GM12891 (cell line): ENCODE measurements at regions not wholly inside any gene's neighbourhood (a gene's known extent, or its start where the extent isn't known, plus 50 kb on each side); places are given as distances from the start of the nearest gene placed in this dataset.

Experiments
- POLR2A ChIP-seq: IDR thresholded peaks from 2 replicates; pipeline ENCODE4 v1.6.1; 2011; ENCODE audit warnings: low read depth, low read length, control low read depth
- POLR2AphosphoS5 ChIP-seq: IDR thresholded peaks from 2 replicates; pipeline ENCODE4 v1.6.1; 2011; ENCODE audit warnings: low read depth, low read length, control low read depth
- SPI1 ChIP-seq: IDR thresholded peaks from 2 replicates; pipeline ENCODE4 v1.6.1; 2011; ENCODE audit warnings: low read depth, low read length, control low read depth
- TAF1 ChIP-seq: IDR thresholded peaks from 2 replicates; pipeline ENCODE4 v1.6.1; 2011; ENCODE audit warnings: low read depth, low read length, control low read depth

DNA sequence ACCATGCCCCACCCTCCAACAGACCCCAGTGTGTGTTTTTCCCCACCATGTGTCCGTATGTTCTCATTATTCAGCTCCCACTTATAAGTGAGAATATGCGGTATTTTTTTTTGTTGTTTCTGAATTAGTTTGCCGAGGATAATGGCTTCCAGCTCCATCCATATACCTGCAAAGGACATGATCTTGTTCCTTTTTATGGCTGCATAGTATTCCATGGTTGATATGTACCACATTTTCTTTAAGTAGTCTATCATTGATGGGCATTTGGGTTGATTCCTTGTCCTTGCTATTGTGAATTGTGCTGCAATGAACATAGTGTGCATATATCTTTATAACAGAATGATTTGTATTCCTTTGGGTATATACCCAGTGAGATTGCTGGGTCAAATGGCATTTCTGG is 176.9 kb downstream of the UTRN start:
- TF ChIP-seq POLR2A, result no peak
- TF ChIP-seq POLR2AphosphoS5, result no peak
- no peak for TF ChIP-seq TAF1
- TF ChIP-seq SPI1, result no peak
